OCI-LY3 (cell line): ENCODE measurements at regions not wholly inside any gene's neighbourhood (a gene's known extent, or its start where the extent isn't known, plus 50 kb on each side); places are given as distances from the start of the nearest gene placed in this dataset.
"Not testable (repeated sequence)": the region's sequence is repeated elsewhere in the genome, so short reads cannot be mapped to it uniquely, and the experiment has no call there.

Source experiments
- H2AFZ ChIP-seq: fragments of 200-600, 300-600 bp; shearing (Covaris generic); 2 replicates; pipeline ENCODE4 v1.6.0; 2014; ENCODE audit warnings: antibody characterized with exemption, low read depth, low read length
- H3K27ac ChIP-seq: fragments of 200-600, 300-600 bp; sonication (generic); 2 replicates; pipeline ENCODE4 v1.5.1; 2014; ENCODE audit warnings: mild to moderate bottlenecking, low read length, moderate library complexity, mixed read lengths
- H3K27me3 ChIP-seq: fragments of 200-600, 300-600 bp; sonication (generic); 2 replicates; pipeline ENCODE4 v1.6.1; 2014; ENCODE audit warnings: low read depth, low read length, mixed read lengths
- H3K36me3 ChIP-seq: fragments of 200-600, 300-600 bp; sonication (generic); replicated peaks from 2 replicates; pipeline ENCODE3; 2014; ENCODE audit warnings: low read depth, low read length, mixed read lengths
- H3K4me1 ChIP-seq: fragments of 300-600, 200-600 bp; sonication (generic); 2 replicates; pipeline ENCODE4 v1.6.1; 2014; ENCODE audit warnings: low read length, mixed read lengths
- H3K4me2 ChIP-seq: fragments of 200-600, 300-600 bp; sonication (generic); 2 replicates; pipeline ENCODE4 v1.6.1; 2014; ENCODE audit warnings: low read length, mixed read lengths
- H3K4me3 ChIP-seq: fragments of 300-600, 200-600 bp; sonication (generic); 2 replicates; pipeline ENCODE4 v1.5.1; 2014; ENCODE audit warnings: antibody characterized with exemption, mild to moderate bottlenecking, low read length, moderate library complexity
- H3K79me2 ChIP-seq: fragments of 300-600, 200-600 bp; shearing (Covaris generic); 2 replicates; pipeline ENCODE4 v1.6.1; 2014; ENCODE audit warnings: mild to moderate bottlenecking, low read length, mixed read lengths
- H3K9ac ChIP-seq: fragments of 300-600, 200-600 bp; shearing (Covaris generic); 2 replicates; pipeline ENCODE4 v1.6.0; 2014; ENCODE audit warnings: mild to moderate bottlenecking, low read length, moderate library complexity
- H3K9me3 ChIP-seq: fragments of 200-600, 300-600 bp; shearing (Covaris generic); 2 replicates; pipeline ENCODE4 v1.6.1; 2014; ENCODE audit warnings: low read length, mixed read lengths; ENCODE audit not compliant: insufficient read depth
- H4K20me1 ChIP-seq: fragments of 200-600, 300-600 bp; sonication (generic); 2 replicates; pipeline ENCODE4 v1.6.1; 2016; ENCODE audit warnings: low read length, mixed read lengths; ENCODE audit not compliant: insufficient read depth
- EZH2phosphoT487 ChIP-seq: fragments of 200-600 bp; shearing (Covaris generic); IDR thresholded peaks from 2 replicates; pipeline ENCODE4 v1.6.1; 2018; ENCODE audit warnings: antibody characterized with exemption, mixed run types, low read depth
- TF ChIP-seq, protein P1 (sequence below): fragments of 200-600, 300-600 bp; sonication (generic); IDR thresholded peaks from 2 replicates; pipeline ENCODE4 v1.5.1; 2014; ENCODE audit warnings: antibody characterized with exemption, low read length, low read depth

DNA sequence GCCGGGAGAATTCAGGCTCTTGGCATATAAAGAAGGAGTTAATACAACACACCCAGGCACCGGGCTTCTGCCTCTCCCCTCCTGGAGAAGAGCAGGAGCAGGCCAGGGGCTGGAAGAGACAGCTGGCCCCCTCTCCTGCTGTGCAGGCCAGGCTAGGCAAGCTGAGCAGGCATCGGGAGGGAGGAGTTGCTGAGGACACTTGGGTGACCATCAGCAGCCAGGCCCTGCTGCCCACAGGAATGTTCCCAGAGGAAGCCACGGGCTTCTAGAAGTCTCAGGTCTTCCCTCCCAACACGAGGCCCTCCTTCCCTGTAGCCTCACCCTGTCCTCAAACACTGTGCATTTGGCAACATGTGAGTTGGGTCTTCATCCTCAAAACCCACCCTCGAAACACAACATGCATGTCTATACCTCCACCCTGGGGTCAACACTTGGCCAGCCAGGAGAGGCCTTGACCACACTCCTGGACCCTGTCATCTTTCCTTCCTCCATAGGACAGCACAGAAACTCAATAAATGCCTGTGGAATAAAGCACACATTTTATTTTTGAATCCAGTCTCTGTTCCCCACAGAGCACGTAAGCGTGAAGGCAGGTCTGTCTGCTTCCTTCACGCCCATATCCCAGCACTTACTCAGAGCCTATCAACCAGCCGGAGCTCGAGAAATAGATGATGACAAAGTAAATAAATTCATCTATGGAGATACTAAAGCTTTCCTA lies 433.8 kb upstream of the ID2 start:
- Histone ChIP-seq H4K20me1 (no peaks in the 10 kb centered on the region), H3K9ac (no peak overlapping the region), H3K4me3 (peak overlapping the region; percentile 17), H2AFZ (0 out of 2 replicates have a peak overlapping the region, but pooled peaks have one; percentile 24), H3K27ac (no peak overlapping the region; the same call in 1 of the 2 replicates), H3K27me3 (no peaks in the 10 kb centered on the region), H3K4me2 (peak overlapping the region; percentile 48), H3K36me3 (peaks cover 33% of the 10 kb centered on the region), H3K9me3 (peaks cover 37% of the 10 kb centered on the region), H3K4me1 (peaks cover 28% of the 10 kb centered on the region), H3K79me2 (no peaks in the 10 kb centered on the region)
- TF ChIP-seq, protein P1, sequence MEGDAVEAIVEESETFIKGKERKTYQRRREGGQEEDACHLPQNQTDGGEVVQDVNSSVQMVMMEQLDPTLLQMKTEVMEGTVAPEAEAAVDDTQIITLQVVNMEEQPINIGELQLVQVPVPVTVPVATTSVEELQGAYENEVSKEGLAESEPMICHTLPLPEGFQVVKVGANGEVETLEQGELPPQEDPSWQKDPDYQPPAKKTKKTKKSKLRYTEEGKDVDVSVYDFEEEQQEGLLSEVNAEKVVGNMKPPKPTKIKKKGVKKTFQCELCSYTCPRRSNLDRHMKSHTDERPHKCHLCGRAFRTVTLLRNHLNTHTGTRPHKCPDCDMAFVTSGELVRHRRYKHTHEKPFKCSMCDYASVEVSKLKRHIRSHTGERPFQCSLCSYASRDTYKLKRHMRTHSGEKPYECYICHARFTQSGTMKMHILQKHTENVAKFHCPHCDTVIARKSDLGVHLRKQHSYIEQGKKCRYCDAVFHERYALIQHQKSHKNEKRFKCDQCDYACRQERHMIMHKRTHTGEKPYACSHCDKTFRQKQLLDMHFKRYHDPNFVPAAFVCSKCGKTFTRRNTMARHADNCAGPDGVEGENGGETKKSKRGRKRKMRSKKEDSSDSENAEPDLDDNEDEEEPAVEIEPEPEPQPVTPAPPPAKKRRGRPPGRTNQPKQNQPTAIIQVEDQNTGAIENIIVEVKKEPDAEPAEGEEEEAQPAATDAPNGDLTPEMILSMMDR: no peak
- no peak for TF ChIP-seq EZH2phosphoT487

DNA sequence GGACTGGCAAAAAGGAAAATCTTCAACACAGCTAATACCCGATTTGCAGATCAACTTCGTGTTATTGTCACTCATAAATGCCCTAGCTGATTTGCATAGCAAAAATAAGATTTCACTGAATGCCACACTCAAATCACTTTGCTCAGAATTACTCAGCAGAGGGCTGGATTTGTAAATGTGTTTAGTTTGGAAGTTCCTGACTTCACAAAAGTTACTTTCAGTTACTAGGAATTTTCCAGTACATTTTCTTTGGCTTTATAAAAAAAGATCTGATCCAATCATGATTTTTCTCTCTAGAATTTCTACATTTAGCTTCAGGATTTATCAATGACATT lies 433.3 kb upstream of the ID2 start:
- no peak overlapping the region; the same call in 1 of the 2 replicates for H3K27ac ChIP-seq
- no peaks in the 10 kb centered on the region for H3K27me3 ChIP-seq
- H3K9me3 ChIP-seq: peaks cover 35% of the 10 kb centered on the region

DNA sequence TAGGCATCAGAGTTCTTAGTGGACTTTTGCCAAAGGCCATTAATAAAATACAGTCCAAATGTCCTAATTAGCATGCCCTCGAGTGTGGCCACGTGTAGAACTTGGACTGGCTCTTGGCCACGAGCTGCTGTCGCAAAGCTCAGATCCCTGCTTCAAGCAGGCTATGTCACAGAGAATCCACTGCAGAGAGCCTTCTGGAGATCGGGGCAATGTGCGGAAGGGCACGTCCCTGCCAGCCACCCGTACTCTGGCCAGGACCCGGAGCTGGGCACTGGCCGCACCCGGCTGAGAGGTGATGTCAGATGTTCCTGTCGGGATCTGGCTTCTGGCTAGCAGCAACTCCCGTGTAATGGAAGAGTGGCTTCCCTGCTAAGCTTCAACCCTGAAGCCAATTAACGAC lies 432.7 kb upstream of the ID2 start:
- no peak overlapping the region for H2AFZ ChIP-seq
- TF ChIP-seq EZH2phosphoT487: no peak
- TF ChIP-seq, protein P1: no peak
- H3K27ac ChIP-seq: no peak overlapping the region
- H4K20me1 ChIP-seq: no peaks in the 10 kb centered on the region
- H3K9me3 ChIP-seq: peaks cover 30% of the 10 kb centered on the region
- peaks cover 24% of the 10 kb centered on the region for H3K36me3 ChIP-seq
- H3K4me2 ChIP-seq: peak overlapping the region; percentile 48; the same call in 1 of the 2 replicates
- no peak overlapping the region for H3K9ac ChIP-seq
- peaks cover 39% of the 10 kb centered on the region for H3K4me1 ChIP-seq
- H3K4me3 ChIP-seq: no peak overlapping the region
- no peaks in the 10 kb centered on the region for H3K27me3 ChIP-seq
- H3K79me2 ChIP-seq: no peaks in the 10 kb centered on the region

More for the DNA sequence above, 433.3 kb upstream of the ID2 start:
- Histone ChIP-seq H3K36me3 (peaks cover 29% of the 10 kb centered on the region), H3K9ac (no peak overlapping the region), H4K20me1 (no peaks in the 10 kb centered on the region), H3K4me1 (peaks cover 33% of the 10 kb centered on the region), H2AFZ (0 out of 2 replicates have a peak overlapping the region, but pooled peaks have one; percentile 24), H3K4me2 (peak overlapping the region; percentile 48), H3K4me3 (peak overlapping the region; percentile 17), H3K79me2 (no peaks in the 10 kb centered on the region)
- TF ChIP-seq, protein P1: no peak
- TF ChIP-seq EZH2phosphoT487: no peak

DNA sequence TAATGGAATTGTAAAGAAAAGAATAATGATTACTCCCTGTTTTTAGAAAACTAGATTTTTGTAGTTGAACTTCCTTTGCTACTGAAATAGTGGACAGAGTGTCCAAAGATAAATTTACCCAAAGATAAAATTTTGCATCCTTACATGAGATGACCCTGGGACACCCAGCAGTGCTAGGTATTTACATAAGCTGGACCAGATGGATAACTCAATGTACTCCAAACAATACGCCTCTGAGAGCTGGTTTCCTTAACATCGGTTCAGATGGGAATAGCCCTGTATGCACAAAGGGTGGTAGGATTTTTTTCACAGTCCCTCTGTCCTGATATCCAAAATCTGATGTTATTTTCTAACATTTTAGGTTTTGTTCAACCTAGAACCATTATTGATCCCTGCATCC lies 432.1 kb upstream of the ID2 start:
- no peak for TF ChIP-seq EZH2phosphoT487
- TF ChIP-seq, protein P1: no peak
- Histone ChIP-seq H3K27ac (no peak overlapping the region), H3K4me3 (no peak overlapping the region), H3K4me1 (peaks cover 35% of the 10 kb centered on the region), H2AFZ (no peak overlapping the region), H3K9me3 (peaks cover 28% of the 10 kb centered on the region), H3K27me3 (no peaks in the 10 kb centered on the region), H3K9ac (no peak overlapping the region), H4K20me1 (no peaks in the 10 kb centered on the region), H3K79me2 (no peaks in the 10 kb centered on the region), H3K4me2 (no peak overlapping the region), H3K36me3 (peaks cover 22% of the 10 kb centered on the region)

DNA sequence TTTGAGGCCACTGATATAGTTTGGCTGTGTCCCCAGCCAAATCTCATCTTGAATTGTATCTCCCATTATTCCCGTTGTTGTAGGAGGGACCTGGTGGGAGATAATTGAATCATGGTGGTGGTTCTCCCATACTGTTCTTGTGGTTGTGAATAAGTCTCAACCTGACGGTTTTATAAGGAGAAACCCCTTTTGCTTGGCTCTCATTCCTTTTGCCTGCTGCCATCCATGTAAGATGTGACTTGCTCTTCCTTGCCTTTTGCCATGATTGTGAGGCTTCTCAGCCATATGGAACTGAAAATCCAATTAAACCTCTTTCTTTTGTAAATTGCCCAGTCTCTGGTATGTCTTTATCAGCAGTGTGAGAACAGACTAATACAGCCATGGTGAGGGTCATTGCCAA lies 431.6 kb upstream of the ID2 start:
- H3K27ac ChIP-seq, H4K20me1 ChIP-seq: not testable (repeated sequence)

More for the DNA sequence above, 431.6 kb upstream of the ID2 start:
- H3K9ac ChIP-seq, H3K4me2 ChIP-seq, H2AFZ ChIP-seq, H3K79me2 ChIP-seq, H3K4me3 ChIP-seq, H3K27me3 ChIP-seq: not testable (repeated sequence)
- peaks cover 25% of the 10 kb centered on the region for H3K9me3 ChIP-seq
- H3K4me1 ChIP-seq: peaks cover 35% of the 10 kb centered on the region
- peaks cover 19% of the 10 kb centered on the region for H3K36me3 ChIP-seq
